ENCODE measurements at regions not wholly inside any gene's neighbourhood (a gene's known extent, or its start where the extent isn't known, plus 50 kb on each side); places are given as distances from the start of the nearest gene placed in this dataset.

DNA sequence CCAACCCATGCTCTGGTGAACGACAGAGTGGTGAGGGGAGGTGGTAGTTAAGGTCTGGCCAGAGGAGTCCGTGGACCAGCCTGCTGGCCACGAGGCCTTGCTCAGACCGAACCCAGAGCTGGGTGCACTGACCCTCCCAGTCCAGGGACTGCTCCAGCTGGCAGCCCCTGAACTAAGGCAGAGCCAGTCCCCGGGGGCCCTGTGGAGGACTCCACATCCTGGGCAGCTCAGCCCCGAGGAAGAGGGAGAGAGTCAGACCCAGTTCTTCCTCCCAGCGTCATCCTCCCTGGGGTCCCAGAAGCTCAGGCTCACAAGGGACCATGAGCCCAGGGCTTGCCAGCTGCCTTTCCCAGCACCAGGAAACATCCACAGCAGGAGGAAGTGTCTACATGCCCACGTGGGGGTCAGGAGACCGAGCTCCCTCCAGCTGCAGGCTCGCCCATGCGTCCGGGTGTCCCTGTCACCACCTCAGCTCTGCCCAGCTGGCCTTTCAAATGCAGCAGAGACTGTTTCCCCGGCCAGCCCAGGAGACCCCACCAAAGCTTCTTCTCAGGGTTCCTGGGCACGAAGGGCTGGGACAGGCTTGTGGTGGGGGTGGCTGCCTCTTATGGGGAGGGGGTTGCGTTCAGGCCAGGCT is 194.4 kb downstream of the KIF26A start:
- Mint-ChIP-seq H3K4me1 (no peaks in the 10 kb centered on the region), H3K4me3 (no peak overlapping the region), H3K27ac (no peak overlapping the region), H3K9me3 (ENCODE audit: insufficient read depth) (no peaks in the 10 kb centered on the region), H3K27me3 (peaks cover 4% of the 10 kb centered on the region)
- no peak overlapping the region for H3K9ac ChIP-seq (ENCODE audit: low read length)
- no peak for ATAC-seq (ENCODE audit: low read depth)
- H3K4me1 ChIP-seq (ENCODE audit: control insufficient read depth in 2 of 2, insufficient read depth in 2 of 2, low read length in 2 of 2) = no peaks in the 10 kb centered on the region
- ChIA-PET POLR2A (no interaction called here), CTCF (no interaction called here)
- no peak overlapping the region for H3K4me3 ChIP-seq (ENCODE audit: control extremely low read depth in 1 of 5, extremely low read depth in 1 of 5, insufficient read depth in 1 of 5, low read depth in 2 of 5, low read length in 4 of 5)
- no peaks in the 10 kb centered on the region for H3K36me3 ChIP-seq (replicated peaks in 1 of 2; ENCODE audit: control extremely low read depth in 1 of 2, control insufficient read depth in 1 of 2, extremely low read depth in 1 of 2, insufficient read depth in 2 of 2, low read length in 1 of 2)
- no peak for TF ChIP-seq EZH2 (IDR thresholded peaks at IDR 0.05; ENCODE audit: borderline replicate concordance, insufficient read depth, low read depth, low read length, poor library complexity, severe bottlenecking)
- H3K9me3 ChIP-seq (ENCODE audit: control extremely low read depth in 1 of 3, control insufficient read depth in 2 of 3, insufficient read depth in 1 of 3, low read length in 2 of 3) = peaks cover 0 to 36% (median 14%) of the 10 kb centered on the region in 3 donors
- no peak overlapping the region for H2AFZ ChIP-seq (ENCODE audit: insufficient read depth, low read depth, low read length, poor library complexity, severe bottlenecking)
- H3K27me3 ChIP-seq (replicated peaks in 1 of 4; ENCODE audit: control extremely low read depth in 1 of 4, control insufficient read depth in 3 of 4, insufficient read depth in 4 of 4, low read length in 3 of 4) = peaks cover 0 to 5% (median 1%) of the 10 kb centered on the region in 4 experiments
- no peaks in the 10 kb centered on the region for H4K20me1 ChIP-seq (ENCODE audit: control insufficient read depth, insufficient read depth, low read length, poor library complexity, severe bottlenecking)
- H3K79me2 ChIP-seq (ENCODE audit: control insufficient read depth, insufficient read depth, low read length) = no peaks in the 10 kb centered on the region
- DNase-seq = no peak
- WGBS (ENCODE audit: insufficient coverage) = 46% methylated on average over 13 of the region's 15 CpGs
- no peak overlapping the region for H3K27ac ChIP-seq (ENCODE audit: low read length in 2 of 2)
- no peak overlapping the region for H3K4me2 ChIP-seq (replicated peaks; ENCODE audit: low read depth, low read length, poor library complexity, severe bottlenecking)
- intact Hi-C loops (cut with micrococcal nuclease) = no loop called here

- Mint-ChIP-seq H3K4me1 (no peaks in the 10 kb centered on the region), H3K27me3 (peaks cover 10% of the 10 kb centered on the region), H3K9me3 (ENCODE audit: insufficient read depth) (peaks cover 8% of the 10 kb centered on the region), H3K27ac (no peak overlapping the region), H3K4me3 (no peak overlapping the region)
- Histone ChIP-seq H3K4me1 (ENCODE audit: control insufficient read depth in 2 of 2, insufficient read depth in 2 of 2, low read length in 2 of 2) (no peaks in the 10 kb centered on the region), H3K4me3 (ENCODE audit: control extremely low read depth in 1 of 5, extremely low read depth in 1 of 5, insufficient read depth in 1 of 5, low read depth in 2 of 5, low read length in 4 of 5) (no peak overlapping the region), H3K27me3 (replicated peaks in 1 of 4; ENCODE audit: control extremely low read depth in 1 of 4, control insufficient read depth in 3 of 4, insufficient read depth in 4 of 4, low read length in 3 of 4) (peaks cover 0 to 5% (median 1%) of the 10 kb centered on the region in 4 experiments), H4K20me1 (ENCODE audit: control insufficient read depth, insufficient read depth, low read length, poor library complexity, severe bottlenecking) (no peaks in the 10 kb centered on the region), H3K79me2 (ENCODE audit: control insufficient read depth, insufficient read depth, low read length) (no peaks in the 10 kb centered on the region), H2AFZ (ENCODE audit: insufficient read depth, low read depth, low read length, poor library complexity, severe bottlenecking) (no peak overlapping the region), H3K9ac (ENCODE audit: low read length) (no peak overlapping the region), H3K9me3 (ENCODE audit: control extremely low read depth in 1 of 3, control insufficient read depth in 2 of 3, insufficient read depth in 1 of 3, low read length in 2 of 3) (peaks cover 2 to 36% (median 22%) of the 10 kb centered on the region in 3 donors), H3K36me3 (replicated peaks in 1 of 2; ENCODE audit: control extremely low read depth in 1 of 2, control insufficient read depth in 1 of 2, extremely low read depth in 1 of 2, insufficient read depth in 2 of 2, low read length in 1 of 2) (no peaks in the 10 kb centered on the region), H3K4me2 (replicated peaks; ENCODE audit: low read depth, low read length, poor library complexity, severe bottlenecking) (no peak overlapping the region), H3K27ac (ENCODE audit: low read length in 2 of 2) (no peak overlapping the region)
- intact Hi-C loops (cut with micrococcal nuclease) = no loop called here
- CTCF ChIA-PET = no interaction called here
- ATAC-seq (ENCODE audit: low read depth) (no peak), DNase-seq (no peak)
- TF ChIP-seq CTCF (IDR thresholded peaks at IDR 0.05) (no peak), EZH2 (IDR thresholded peaks at IDR 0.05; ENCODE audit: borderline replicate concordance, insufficient read depth, low read depth, low read length, poor library complexity, severe bottlenecking) (no peak)
- POLR2A ChIA-PET = no interaction called here
- WGBS (ENCODE audit: insufficient coverage) = 95% methylated on average over 39 of the region's 39 CpGs
Measured at GRCh38 chr14:104333646-104334423, 195.4 kb downstream of the KIF26A start.
